ENCODE measurements at regions not wholly inside any gene's neighbourhood (a gene's known extent, or its start where the extent isn't known, plus 50 kb on each side); places are given as distances from the start of the nearest gene placed in this dataset.

GRCh38 chr14:38469156-38469555 lies 213.3 kb upstream of the CLEC14A start:
- Histone ChIP-seq H3K27ac (ENCODE audit: extremely low read depth, low read depth, low read length) (no peak overlapping the region), H3K9me1 (ENCODE audit: control insufficient read depth, insufficient read depth, low read length) (no peaks in the 10 kb centered on the region), H2AFZ (ENCODE audit: low read depth, low read length) (no peak overlapping the region), H4K20me1 (replicated peaks; ENCODE audit: control insufficient read depth, insufficient read depth, low read length) (no peaks in the 10 kb centered on the region), H3K36me3 (ENCODE audit: control insufficient read depth, insufficient read depth, low read length) (no peaks in the 10 kb centered on the region), H3K79me2 (ENCODE audit: control insufficient read depth, insufficient read depth, low read length) (no peaks in the 10 kb centered on the region), H3K4me3 (no peak overlapping the region), H3K9me3 (replicated peaks; ENCODE audit: control insufficient read depth, insufficient read depth, low read depth, low read length) (no peaks in the 10 kb centered on the region), H3K4me2 (ENCODE audit: insufficient read depth, low read length) (no peak overlapping the region), H3K27me3 (ENCODE audit: control insufficient read depth in 2 of 2, insufficient read depth in 2 of 2, low read length in 2 of 2) (no peaks in the 10 kb centered on the region), H3K4me1 (replicated peaks in 1 of 2; ENCODE audit: control insufficient read depth in 2 of 2, insufficient read depth in 2 of 2, low read length in 2 of 2) (no peaks in the 10 kb centered on the region), H3K9ac (ENCODE audit: insufficient read depth in 1 of 2, low read depth in 2 of 2, low read length in 2 of 2) (no peak overlapping the region)
- intact Hi-C loops (cut with micrococcal nuclease): no loop called here
- BruUV-seq (replicated peaks): no TSS peak
- DNase-seq (ENCODE audit: extremely low read depth in 1 of 4, low spot score in 3 of 4) (no peak), ATAC-seq (no peak), FAIRE-seq (no peak)
- CTCF ChIA-PET (ENCODE audit: low intra/inter-chr PET ratio): no interaction called here
- in situ Hi-C loops (cut with MboI): no loop called here
- TF ChIP-seq CEBPG (CRISPR knock-in tag; IDR thresholded peaks at IDR 0.05) (no peak), CEBPG (tag; conservative IDR thresholded peaks at IDR 0.05 in 1 of 2, IDR thresholded peaks at IDR 0.05 in 1 of 2) (0 out of 4 replicates have a peak, but pooled peaks of 1 of the 2 experiments have one; percentile 31), BRCA1 (IDR thresholded peaks at IDR 0.05) (no peak), BRCA1 (CRISPR knock-in tag; IDR thresholded peaks at IDR 0.05) (no peak), RNF219 (CRISPR knock-in tag; IDR thresholded peaks at IDR 0.05) (no peak), CEBPB (tag; IDR thresholded peaks at IDR 0.05) (peak; percentile 39; the same call in 1 of the 2 replicates)
- WGBS (ENCODE audit: insufficient coverage, low coverage, missing lambda C conversion rate): 0% methylated on average over 2 of the region's 2 CpGs
- POLR2A ChIA-PET: no interaction called here
